HAP-1 (cell line): ENCODE measurements at regions not wholly inside any gene's neighbourhood (a gene's known extent, or its start where the extent isn't known, plus 50 kb on each side); places are given as distances from the start of the nearest gene placed in this dataset.

Source experiments
- DNase-seq, 2 experiments: peaks; one replicate each; pipeline ENCODE4 v3.0.0-alpha.2; 2016 to 2020; ENCODE audit warnings: low spot score in 2 of 2
- H3K27me3 ChIP-seq: fragments of 250-450 bp; sonication (Bioruptor Pico); 2 replicates; pipeline ENCODE4 v1.5.1; 2020; ENCODE audit warnings: low read depth, mild to moderate bottlenecking, moderate library complexity
- H3K36me3 ChIP-seq: fragments of 250-450 bp; sonication (Bioruptor Pico); replicated peaks from 2 replicates; pipeline ENCODE4 v1.5.1; 2020; ENCODE audit warnings: mild to moderate bottlenecking
- H3K4me1 ChIP-seq: fragments of 250-450 bp; sonication (Bioruptor Pico); 2 replicates; pipeline ENCODE4 v1.5.1; 2020; ENCODE audit warnings: mild to moderate bottlenecking
- H3K4me3 ChIP-seq: fragments of 250-450 bp; sonication (Bioruptor Pico); 2 replicates; pipeline ENCODE4 v1.5.1; 2020; ENCODE audit warnings: mild to moderate bottlenecking, moderate library complexity
- H3K9me3 ChIP-seq: fragments of 250-450 bp; sonication (Bioruptor Pico); 2 replicates; pipeline ENCODE4 v1.5.1; 2020; ENCODE audit warnings: mild to moderate bottlenecking, moderate library complexity
- in situ Hi-C: fragments of 300-500 bp; cut with MboI; formaldehyde crosslinking; loops from 3 replicates; pipeline ENCODE4 v1.14.3; 2020; ENCODE audit warnings: low sequenced_read_pairs, inconsistent platforms, mixed read lengths

DNA sequence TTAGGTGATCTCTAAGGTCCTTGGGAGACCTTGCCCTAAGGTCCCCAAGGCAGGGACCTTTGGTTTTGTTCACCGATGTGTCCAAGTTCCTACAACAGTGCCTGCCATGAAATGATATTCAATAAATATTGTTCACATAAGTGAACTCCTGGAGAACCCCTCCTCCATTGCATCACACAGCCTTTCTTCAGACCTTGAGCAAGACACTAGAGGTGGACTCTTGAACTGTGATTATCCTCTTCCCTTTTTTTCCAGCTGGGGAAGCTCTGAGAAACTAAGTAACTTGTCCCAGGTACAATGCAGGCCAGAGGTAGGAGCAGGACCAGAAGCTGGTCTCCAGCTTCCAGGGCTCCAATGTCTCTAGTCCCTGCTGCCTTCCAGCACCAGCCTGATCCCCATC, 76.6 kb upstream of the LMO1 start:
- DNase-seq = no peak
- Histone ChIP-seq H3K4me3 (no peak overlapping the region), H3K4me1 (no peaks in the 10 kb centered on the region), H3K36me3 (no peaks in the 10 kb centered on the region), H3K27me3 (no peaks in the 10 kb centered on the region; the same call in 1 of the 2 replicates), H3K9me3 (no peaks in the 10 kb centered on the region)
- in situ Hi-C loops = no loop called here

DNA sequence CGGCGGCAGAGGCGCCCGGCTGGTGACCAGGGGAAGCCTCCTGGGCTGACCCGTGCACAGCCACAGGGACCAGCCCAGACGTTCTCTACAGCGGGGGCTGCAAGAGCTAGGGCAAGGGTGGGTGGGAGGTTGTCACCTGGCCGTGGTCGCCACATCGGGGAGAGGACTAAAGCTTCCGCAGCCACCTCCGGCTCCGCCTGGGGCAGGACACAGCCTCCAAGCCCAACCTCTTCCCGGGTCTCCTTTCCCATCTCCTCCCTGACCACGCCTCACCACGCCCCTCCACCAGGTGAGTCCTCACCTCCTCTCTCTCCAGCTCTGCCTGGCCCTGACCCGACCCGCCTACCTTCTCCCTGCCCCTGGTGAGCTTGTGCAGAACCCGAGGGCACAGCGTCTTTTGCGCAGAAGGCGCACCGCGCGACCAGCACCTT, 75.9 kb upstream of the LMO1 start:
- no peaks in the 10 kb centered on the region for H3K4me1 ChIP-seq
- no peak for DNase-seq
- H3K36me3 ChIP-seq = no peaks in the 10 kb centered on the region
- H3K9me3 ChIP-seq = no peaks in the 10 kb centered on the region
- in situ Hi-C loops = no loop called here
- H3K27me3 ChIP-seq = no peaks in the 10 kb centered on the region; the same call in 1 of the 2 replicates
- H3K4me3 ChIP-seq = no peak overlapping the region

DNA sequence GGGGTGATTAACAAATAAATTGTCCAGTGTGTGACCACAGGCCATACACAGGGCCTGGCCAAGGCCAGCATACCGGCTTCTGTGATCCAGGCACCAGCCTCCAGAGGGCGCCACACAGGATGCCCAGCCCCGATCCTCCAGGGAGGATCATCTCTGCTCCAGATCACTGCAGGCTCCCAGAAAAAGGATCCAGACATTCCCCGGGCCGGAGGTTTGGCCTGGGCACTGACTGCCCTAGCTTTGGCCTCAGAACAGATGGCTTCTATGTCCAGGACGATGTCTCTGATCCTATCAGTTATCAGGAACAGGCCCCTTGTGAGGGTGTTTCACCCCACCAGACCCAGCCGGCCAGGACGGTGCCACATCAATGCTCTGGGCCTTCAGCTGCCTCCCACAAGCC, 74.5 kb upstream of the LMO1 start:
- Histone ChIP-seq H3K4me3 (no peak overlapping the region), H3K27me3 (no peaks in the 10 kb centered on the region; the same call in 1 of the 2 replicates), H3K36me3 (no peaks in the 10 kb centered on the region), H3K9me3 (no peaks in the 10 kb centered on the region), H3K4me1 (peaks cover 11% of the 10 kb centered on the region)
- DNase-seq = peak in 1 of 2 experiments; percentile 80
- in situ Hi-C loops = no loop called here

DNA sequence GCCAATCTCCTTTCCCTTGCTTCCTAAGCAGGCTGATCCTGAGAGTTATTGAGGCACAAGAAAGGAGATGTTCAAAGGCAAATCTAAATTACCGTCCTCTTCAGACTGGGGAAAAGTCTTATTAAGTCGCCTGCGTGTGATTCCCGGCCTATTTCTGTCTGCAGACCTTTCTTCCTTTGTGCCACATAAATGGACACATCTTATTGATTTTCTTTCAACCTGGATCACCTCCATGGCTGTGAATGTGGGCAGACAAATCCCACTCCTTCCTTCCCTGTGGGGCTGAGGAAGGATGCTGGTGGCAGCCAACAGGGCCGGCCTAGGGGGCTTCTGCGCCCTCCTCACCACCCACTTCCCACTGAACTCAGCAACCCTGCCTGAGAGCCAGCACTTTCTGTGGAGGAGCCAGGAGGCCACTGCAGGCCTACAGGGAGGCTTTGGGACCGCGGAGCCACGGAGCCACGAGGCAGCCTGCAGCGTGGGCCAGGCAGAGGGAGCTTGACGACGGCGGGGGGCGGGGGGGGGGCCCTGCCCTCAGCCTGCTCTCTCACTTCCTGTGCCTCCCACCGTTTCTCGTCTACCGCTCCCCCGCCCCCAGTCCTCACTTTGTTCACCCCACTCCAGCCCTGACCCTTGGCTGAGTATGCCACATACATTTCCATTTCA, 73.6 kb upstream of the LMO1 start:
- Histone ChIP-seq H3K27me3 (no peaks in the 10 kb centered on the region; the same call in 1 of the 2 replicates), H3K9me3 (no peaks in the 10 kb centered on the region), H3K4me1 (peaks cover 18% of the 10 kb centered on the region), H3K36me3 (no peaks in the 10 kb centered on the region), H3K4me3 (no peak overlapping the region)
- no peak for DNase-seq
- in situ Hi-C loops = no loop called here

DNA sequence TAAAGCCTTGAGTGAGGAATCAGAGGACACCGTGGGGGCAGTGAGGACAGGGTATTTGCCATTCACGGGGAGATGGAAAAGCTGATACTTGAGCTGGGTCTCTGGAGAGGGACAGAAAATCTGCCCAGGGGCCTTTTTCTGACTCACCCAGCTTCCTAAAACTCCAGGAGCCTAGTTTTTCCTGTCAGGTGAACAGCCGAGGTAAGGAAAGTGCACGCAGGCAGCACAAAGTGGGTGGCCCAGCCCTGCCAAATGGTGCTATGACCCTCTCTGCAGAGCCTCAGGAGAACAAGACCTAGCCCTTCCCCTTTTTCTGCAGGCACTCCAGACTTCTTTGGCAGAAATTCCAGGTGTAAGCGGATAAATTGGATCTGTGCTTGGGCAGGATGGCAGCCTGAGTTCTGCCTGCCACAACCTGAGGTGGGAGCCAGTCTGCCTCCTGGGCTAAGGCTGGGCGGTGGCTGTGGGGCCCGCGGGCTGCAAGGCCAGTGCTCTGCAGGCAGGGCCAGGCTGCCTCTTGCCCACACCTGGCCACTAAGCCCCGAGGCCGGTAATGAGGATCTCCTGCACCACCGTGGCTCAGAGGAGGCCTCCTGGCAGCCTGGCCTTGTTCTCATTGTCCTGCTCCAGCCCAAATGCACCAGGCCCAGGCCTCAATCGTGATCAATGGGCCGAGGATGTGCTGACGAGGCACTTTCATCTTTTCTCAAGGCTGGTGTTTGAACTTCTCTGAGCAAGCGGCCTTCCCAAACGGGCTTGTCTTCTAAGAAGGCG, 72.9 kb upstream of the LMO1 start:
- Histone ChIP-seq H3K27me3 (no peaks in the 10 kb centered on the region; the same call in 1 of the 2 replicates), H3K9me3 (no peaks in the 10 kb centered on the region), H3K36me3 (no peaks in the 10 kb centered on the region), H3K4me1 (peaks cover 18% of the 10 kb centered on the region), H3K4me3 (no peak overlapping the region)
- DNase-seq = no peak
- in situ Hi-C loops = no loop called here

DNA sequence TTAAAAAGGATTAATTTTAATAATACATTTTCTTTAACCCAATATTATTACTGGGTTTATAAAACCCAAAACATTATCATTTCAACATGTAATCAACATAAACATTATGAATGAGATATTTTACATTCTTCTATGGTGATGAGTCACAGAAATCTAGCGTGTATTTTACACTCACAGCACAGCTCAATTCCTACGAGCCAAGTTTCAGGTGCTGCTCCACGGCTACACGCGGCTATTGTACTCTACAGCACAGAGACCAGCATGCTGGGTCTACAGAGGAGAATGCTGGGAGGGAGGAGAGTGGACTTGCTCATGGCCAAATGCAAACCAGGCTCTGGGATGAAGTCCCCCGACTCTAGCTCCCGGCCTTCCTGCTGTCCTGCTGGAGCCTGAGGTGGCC, 72.0 kb upstream of the LMO1 start:
- Histone ChIP-seq H3K36me3 (no peaks in the 10 kb centered on the region), H3K27me3 (peaks cover 4% of the 10 kb centered on the region; the same call in 1 of the 2 replicates), H3K4me1 (peaks cover 18% of the 10 kb centered on the region), H3K4me3 (no peak overlapping the region), H3K9me3 (no peaks in the 10 kb centered on the region)
- in situ Hi-C loops = no loop called here
- DNase-seq = no peak

DNA sequence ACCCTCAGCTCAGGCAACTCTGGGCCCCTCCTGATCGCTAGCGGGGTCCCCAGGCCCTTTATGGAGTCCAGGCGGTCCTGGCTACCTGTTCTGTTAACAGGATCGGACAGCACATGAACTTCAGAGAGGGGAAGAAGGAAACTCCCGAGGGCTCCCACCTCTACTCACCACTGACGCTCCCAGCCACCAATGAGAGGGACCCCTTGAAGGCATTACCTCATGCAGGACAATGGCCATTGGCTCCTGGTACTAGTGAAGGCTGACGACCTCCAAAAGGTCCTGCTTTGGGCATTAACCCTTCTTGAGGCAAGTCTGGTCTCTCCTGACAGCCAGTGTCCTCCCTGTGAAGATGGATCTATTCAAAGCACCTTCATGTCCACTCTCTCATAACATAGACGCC, 71.5 kb upstream of the LMO1 start:
- Histone ChIP-seq H3K27me3 (peaks cover 5% of the 10 kb centered on the region; the same call in 1 of the 2 replicates), H3K4me3 (no peak overlapping the region), H3K4me1 (peaks cover 19% of the 10 kb centered on the region), H3K36me3 (no peaks in the 10 kb centered on the region), H3K9me3 (no peaks in the 10 kb centered on the region)
- in situ Hi-C loops = no loop called here
- no peak for DNase-seq

DNA sequence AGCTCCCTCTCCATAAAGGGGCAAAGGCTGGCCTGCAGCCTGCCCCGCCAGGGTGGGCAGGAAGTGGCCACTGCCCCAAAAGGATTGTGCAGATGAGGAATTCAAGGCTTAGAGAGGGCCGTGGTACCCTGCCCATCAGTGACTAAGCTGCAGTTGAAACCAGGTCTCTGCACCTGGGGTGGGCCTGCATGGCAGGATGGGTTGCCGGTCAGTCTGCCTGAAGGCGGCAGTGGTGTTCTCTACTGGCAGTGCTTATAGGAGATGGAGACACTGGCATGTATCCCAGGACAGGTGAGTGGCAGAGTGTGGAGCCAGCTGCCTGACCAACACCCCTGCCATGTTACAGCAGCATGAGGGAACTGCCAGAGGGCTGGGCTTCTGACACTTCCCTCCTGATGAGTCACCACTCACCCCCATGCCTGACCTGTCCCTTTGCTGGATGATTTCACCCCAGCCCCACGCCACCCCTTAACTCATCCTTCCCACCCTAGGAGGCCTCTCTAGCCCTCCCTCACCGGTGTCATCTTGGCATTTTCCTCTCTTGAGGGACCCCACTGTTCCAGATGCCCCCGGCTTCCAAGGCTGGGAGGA, 70.2 kb upstream of the LMO1 start:
- no peak for DNase-seq
- no peak overlapping the region for H3K4me3 ChIP-seq
- H3K4me1 ChIP-seq = peaks cover 32% of the 10 kb centered on the region
- H3K36me3 ChIP-seq = no peaks in the 10 kb centered on the region
- in situ Hi-C loops = no loop called here
- peaks cover 5% of the 10 kb centered on the region; the same call in 1 of the 2 replicates for H3K27me3 ChIP-seq
- no peaks in the 10 kb centered on the region for H3K9me3 ChIP-seq

DNA sequence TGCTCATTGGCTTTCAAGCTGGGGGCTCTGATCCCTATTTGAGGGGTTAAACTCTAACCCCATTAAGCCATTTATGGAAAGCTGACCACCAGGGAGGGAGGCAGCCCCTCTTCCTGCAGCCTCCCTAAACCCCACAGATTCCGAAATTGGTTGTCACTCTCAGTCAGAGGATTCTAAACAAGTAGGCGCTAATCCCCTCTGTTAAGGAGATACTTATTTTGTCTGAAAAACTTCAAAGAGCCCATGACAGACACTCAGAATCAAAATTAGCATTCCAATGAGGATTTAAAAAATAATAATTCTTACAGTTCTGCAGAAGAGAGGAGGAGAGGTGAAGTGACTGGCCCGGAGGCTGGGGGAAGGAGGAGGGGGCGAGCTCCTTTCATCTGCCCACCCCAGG, 69.7 kb upstream of the LMO1 start:
- Histone ChIP-seq H3K4me3 (no peak overlapping the region), H3K4me1 (peaks cover 35% of the 10 kb centered on the region), H3K9me3 (no peaks in the 10 kb centered on the region), H3K27me3 (peaks cover 5% of the 10 kb centered on the region; the same call in 1 of the 2 replicates), H3K36me3 (no peaks in the 10 kb centered on the region)
- peak; percentile 77 to 93 for DNase-seq
- in situ Hi-C loops = no loop called here

DNA sequence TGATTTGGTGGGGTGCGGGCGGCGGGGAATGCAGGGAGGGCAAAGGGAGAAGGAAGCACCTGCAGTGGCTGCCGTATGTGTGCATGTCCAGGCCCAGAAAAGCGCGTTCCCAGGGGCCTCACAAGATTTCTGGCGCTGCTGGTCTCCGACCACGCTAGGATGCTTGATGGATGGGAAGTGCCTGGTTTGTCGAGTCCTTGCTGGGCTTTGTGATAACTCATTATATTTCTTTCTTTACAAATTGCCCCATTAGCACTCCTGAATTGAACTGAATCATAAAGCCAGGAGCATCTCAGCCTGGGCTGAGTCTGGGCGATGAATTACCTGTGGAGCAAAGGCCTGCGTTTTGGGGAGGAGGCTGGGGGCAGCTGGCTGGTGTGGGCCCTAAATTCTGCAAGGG, 69.2 kb upstream of the LMO1 start:
- in situ Hi-C loops = no loop called here
- Histone ChIP-seq H3K9me3 (no peaks in the 10 kb centered on the region), H3K36me3 (no peaks in the 10 kb centered on the region), H3K4me1 (peaks cover 40% of the 10 kb centered on the region), H3K4me3 (no peak overlapping the region), H3K27me3 (peaks cover 5% of the 10 kb centered on the region; the same call in 1 of the 2 replicates)
- DNase-seq = peak; percentile 7 to 42

DNA sequence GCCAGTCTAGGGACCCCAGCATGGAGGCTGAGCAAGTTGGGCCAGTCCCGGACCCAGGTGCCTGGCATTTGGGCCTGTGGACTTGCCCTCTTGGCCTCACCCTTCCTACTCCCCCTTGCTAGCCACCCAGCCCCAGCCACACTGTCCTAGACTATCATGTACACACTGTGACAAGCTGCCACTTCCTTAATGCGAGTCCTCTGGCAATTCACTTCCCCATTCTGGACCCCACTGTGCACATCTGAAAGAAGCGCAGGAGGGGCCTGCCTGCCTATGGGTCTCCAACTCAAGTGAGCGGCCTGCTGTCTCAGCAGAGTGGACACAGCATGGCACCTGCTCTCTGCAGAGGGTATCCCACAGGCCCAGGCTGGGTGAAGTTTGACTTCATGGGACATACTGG, 68.5 kb upstream of the LMO1 start:
- H3K36me3 ChIP-seq = no peaks in the 10 kb centered on the region
- DNase-seq = no peak
- H3K27me3 ChIP-seq = peaks cover 5% of the 10 kb centered on the region; the same call in 1 of the 2 replicates
- H3K9me3 ChIP-seq = no peaks in the 10 kb centered on the region
- in situ Hi-C loops = no loop called here
- H3K4me1 ChIP-seq = peaks cover 43% of the 10 kb centered on the region
- no peak overlapping the region for H3K4me3 ChIP-seq

DNA sequence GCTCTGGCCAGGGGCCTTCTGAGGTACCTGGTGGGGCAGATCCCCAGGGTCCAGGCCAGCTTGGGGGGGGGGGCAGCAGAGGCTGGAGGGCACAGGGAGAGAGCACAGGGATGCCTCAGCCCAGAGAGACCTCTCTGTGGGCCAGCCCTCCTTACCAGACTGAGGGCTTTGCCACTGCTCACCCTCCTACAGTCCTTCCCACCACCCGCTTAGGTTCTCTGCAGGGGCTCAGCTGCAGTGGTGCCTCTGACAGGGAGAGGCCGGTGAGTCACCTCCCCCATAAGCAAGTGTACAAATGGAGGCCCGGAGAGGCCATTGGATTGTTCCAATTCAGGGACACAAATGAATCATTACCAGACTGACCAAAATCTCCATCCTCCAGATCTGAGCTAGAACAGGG, 68.1 kb upstream of the LMO1 start:
- Histone ChIP-seq H3K4me1 (peaks cover 43% of the 10 kb centered on the region), H3K27me3 (peaks cover 5% of the 10 kb centered on the region; the same call in 1 of the 2 replicates), H3K9me3 (no peaks in the 10 kb centered on the region), H3K4me3 (no peak overlapping the region), H3K36me3 (no peaks in the 10 kb centered on the region)
- DNase-seq = no peak
- in situ Hi-C loops = no loop called here

DNA sequence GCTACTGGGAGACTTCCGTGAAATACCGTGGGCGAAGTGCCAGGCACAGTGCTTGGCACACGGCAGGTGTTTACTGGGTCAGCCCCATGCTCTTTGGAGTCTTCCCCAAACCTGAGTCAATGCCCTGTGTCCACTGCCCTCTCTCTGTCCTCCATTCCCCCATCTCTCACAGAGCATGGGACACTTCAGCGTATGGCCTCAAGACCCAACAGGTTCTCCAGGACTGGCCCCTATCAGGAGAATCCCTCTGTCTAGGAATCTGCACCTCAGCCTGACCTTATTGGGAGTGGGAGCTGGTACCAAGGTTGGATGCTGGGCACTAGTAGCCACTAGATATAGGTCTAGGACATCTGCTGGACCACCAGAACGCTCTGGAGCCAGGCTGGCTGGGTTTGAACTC, 67.2 kb upstream of the LMO1 start:
- Histone ChIP-seq H3K4me1 (peaks cover 43% of the 10 kb centered on the region), H3K9me3 (no peaks in the 10 kb centered on the region), H3K27me3 (peaks cover 5% of the 10 kb centered on the region; the same call in 1 of the 2 replicates), H3K4me3 (no peak overlapping the region), H3K36me3 (no peaks in the 10 kb centered on the region)
- in situ Hi-C loops = no loop called here
- DNase-seq = no peak

DNA sequence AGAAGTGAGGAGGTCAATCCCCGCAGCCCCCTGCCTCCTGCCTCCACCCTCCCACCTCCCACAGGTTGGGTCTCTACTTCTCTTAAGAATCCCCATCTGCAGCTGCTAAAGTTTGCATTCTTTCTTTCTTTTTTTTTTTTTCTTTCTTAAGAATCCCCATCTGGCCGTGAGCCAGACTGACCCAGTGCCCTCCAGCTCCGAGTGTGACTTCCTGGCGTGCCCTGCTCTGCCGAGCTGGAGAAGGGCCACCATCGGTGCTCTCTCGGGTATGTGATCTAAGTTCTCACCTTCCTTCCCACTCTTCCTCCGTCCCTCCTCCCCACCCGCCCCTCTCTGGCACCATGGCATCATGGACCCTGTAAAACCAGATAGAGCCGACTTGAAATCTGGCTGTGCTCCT, 66.7 kb upstream of the LMO1 start:
- Histone ChIP-seq H3K36me3 (no peaks in the 10 kb centered on the region), H3K9me3 (no peaks in the 10 kb centered on the region), H3K27me3 (peaks cover 5% of the 10 kb centered on the region; the same call in 1 of the 2 replicates), H3K4me1 (peaks cover 43% of the 10 kb centered on the region), H3K4me3 (no peak overlapping the region)
- peak in 1 of 2 experiments; percentile 21 for DNase-seq
- in situ Hi-C loops = no loop called here
